DOHH2 (cell line): ENCODE measurements at regions not wholly inside any gene's neighbourhood (a gene's known extent, or its start where the extent isn't known, plus 50 kb on each side); places are given as distances from the start of the nearest gene placed in this dataset.

ENCODE experiments used
- H3F3A ChIP-seq: fragments of 200-600 bp; sonication (generic), shearing (Covaris generic); 2 replicates; pipeline ENCODE4 v1.6.0; 2016; ENCODE audit warnings: antibody characterized with exemption, mild to moderate bottlenecking; ENCODE audit not compliant: control insufficient read depth, insufficient read depth
- H3K27ac ChIP-seq: fragments of 200-600 bp; sonication (generic); 2 replicates; pipeline ENCODE4 v1.5.1; 2014; ENCODE audit warnings: low read depth, mild to moderate bottlenecking, low read length, moderate library complexity
- H3K27me3 ChIP-seq: fragments of 200-600 bp; sonication (generic); 2 replicates; pipeline ENCODE4 v1.6.1; 2014; ENCODE audit warnings: mild to moderate bottlenecking, low read length, mixed read lengths; ENCODE audit not compliant: control insufficient read depth
- H3K36me3 ChIP-seq: fragments of 200-600 bp; sonication (generic); 2 replicates; pipeline ENCODE4 v1.6.1; 2014; ENCODE audit warnings: mild to moderate bottlenecking, low read length, moderate library complexity, mixed read lengths; ENCODE audit not compliant: control insufficient read depth
- H3K4me1 ChIP-seq: fragments of 200-600 bp; sonication (generic); 2 replicates; pipeline ENCODE4 v1.6.1; 2014; ENCODE audit warnings: mild to moderate bottlenecking, low read length, mixed read lengths; ENCODE audit not compliant: control insufficient read depth
- H3K4me2 ChIP-seq: fragments of 200-600 bp; sonication (generic); 2 replicates; pipeline ENCODE4 v1.6.0; 2014; ENCODE audit warnings: mild to moderate bottlenecking, low read length, moderate library complexity
- H3K4me3 ChIP-seq: fragments of 200-600 bp; sonication (generic); 2 replicates; pipeline ENCODE4 v1.5.1; 2014; ENCODE audit warnings: mild to moderate bottlenecking, low read length, mixed read lengths
- H3K79me2 ChIP-seq: fragments of 200-600 bp; sonication (generic); 2 replicates; pipeline ENCODE4 v1.6.1; 2014; ENCODE audit warnings: mild to moderate bottlenecking, low read length, mixed read lengths; ENCODE audit not compliant: control insufficient read depth
- H3K9me2 ChIP-seq: fragments of 200-600 bp; sonication (generic); replicated peaks from 2 replicates; pipeline ENCODE4 v1.6.1; 2014; ENCODE audit warnings: mild to moderate bottlenecking, low read length, mixed read lengths; ENCODE audit not compliant: control insufficient read depth
- H3K9me3 ChIP-seq: fragments of 200-600 bp; sonication (generic); 2 replicates; pipeline ENCODE4 v1.6.1; 2014; ENCODE audit warnings: antibody characterized with exemption, low read length, mixed read lengths; ENCODE audit not compliant: control insufficient read depth, insufficient read depth
- H4K20me1 ChIP-seq: fragments of 200-600 bp; sonication (generic); 2 replicates; pipeline ENCODE4 v1.6.0; 2014; ENCODE audit warnings: low read depth, mild to moderate bottlenecking, antibody characterized with exemption, low read length, moderate library complexity; ENCODE audit not compliant: control insufficient read depth, insufficient read depth
- EZH2phosphoT487 ChIP-seq: fragments of 200-600 bp; sonication (generic); IDR thresholded peaks from 2 replicates; pipeline ENCODE4 v1.6.1; 2017; ENCODE audit warnings: borderline replicate concordance, mild to moderate bottlenecking, antibody characterized with exemption, low read length, moderate library complexity, mixed read lengths
- TF ChIP-seq, protein P1 (sequence below): fragments of 200-600 bp; sonication (generic); IDR thresholded peaks from one replicate; pipeline ENCODE4 v1.5.1; 2014; ENCODE audit warnings: antibody characterized with exemption, mild to moderate bottlenecking, low read depth, low read length; ENCODE audit not compliant: poor library complexity, severe bottlenecking

DNA sequence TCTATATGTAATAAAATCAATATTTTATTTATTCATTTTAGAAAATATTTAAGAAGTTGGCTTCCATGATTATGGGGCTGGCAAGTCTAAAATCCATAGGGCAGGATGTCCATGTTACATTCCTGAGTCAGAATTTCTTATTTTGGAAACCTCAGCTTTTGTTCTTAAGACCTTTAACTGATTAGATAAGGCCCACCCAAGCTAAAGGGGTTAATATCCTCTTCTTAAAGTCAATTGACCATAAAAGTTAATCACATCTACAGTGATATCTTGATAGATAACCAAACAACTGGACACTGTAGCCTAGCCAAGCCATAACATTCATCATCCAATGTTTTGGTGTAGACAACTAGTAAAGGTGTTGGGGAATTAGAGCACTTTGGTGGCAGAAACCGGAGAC, 1035.4 kb upstream of the ZEB2 start:
- TF ChIP-seq, protein P1, sequence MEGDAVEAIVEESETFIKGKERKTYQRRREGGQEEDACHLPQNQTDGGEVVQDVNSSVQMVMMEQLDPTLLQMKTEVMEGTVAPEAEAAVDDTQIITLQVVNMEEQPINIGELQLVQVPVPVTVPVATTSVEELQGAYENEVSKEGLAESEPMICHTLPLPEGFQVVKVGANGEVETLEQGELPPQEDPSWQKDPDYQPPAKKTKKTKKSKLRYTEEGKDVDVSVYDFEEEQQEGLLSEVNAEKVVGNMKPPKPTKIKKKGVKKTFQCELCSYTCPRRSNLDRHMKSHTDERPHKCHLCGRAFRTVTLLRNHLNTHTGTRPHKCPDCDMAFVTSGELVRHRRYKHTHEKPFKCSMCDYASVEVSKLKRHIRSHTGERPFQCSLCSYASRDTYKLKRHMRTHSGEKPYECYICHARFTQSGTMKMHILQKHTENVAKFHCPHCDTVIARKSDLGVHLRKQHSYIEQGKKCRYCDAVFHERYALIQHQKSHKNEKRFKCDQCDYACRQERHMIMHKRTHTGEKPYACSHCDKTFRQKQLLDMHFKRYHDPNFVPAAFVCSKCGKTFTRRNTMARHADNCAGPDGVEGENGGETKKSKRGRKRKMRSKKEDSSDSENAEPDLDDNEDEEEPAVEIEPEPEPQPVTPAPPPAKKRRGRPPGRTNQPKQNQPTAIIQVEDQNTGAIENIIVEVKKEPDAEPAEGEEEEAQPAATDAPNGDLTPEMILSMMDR, result no peak
- TF ChIP-seq EZH2phosphoT487, result no peak
- H3K4me1 ChIP-seq, result no peaks in the 10 kb centered on the region
- H3K27me3 ChIP-seq, result no peaks in the 10 kb centered on the region
- H4K20me1 ChIP-seq, result no peaks in the 10 kb centered on the region
- no peaks in the 10 kb centered on the region for H3F3A ChIP-seq
- H3K9me3 ChIP-seq, result peaks cover 6% of the 10 kb centered on the region; the same call in 1 of the 2 replicates
- H3K9me2 ChIP-seq, result no peaks in the 10 kb centered on the region
- H3K27ac ChIP-seq, result no peak overlapping the region
- H3K4me3 ChIP-seq, result no peak overlapping the region
- no peaks in the 10 kb centered on the region for H3K79me2 ChIP-seq
- H3K36me3 ChIP-seq, result no peaks in the 10 kb centered on the region
- no peak overlapping the region for H3K4me2 ChIP-seq

DNA sequence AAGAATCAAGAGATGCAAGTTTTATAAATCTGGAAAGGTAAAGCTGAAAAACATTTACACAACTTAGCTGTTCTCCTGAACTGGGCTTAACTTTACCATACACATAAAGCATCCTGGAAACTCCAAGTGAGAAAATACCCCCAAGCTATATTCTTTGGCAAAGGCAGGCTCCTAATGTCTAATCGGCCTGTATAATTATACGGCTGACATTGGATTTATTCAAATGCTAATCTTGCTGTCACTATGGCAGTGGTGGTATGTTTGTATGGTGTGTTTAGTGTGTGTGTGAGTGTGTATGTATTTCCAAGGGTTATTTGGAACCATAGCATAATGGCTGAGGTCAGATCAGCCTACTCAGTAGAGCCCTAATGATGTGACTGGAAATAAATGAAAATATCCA, 1031.8 kb upstream of the ZEB2 start:
- Histone ChIP-seq H3K36me3 (no peaks in the 10 kb centered on the region), H3K79me2 (no peaks in the 10 kb centered on the region), H4K20me1 (no peaks in the 10 kb centered on the region), H3F3A (no peaks in the 10 kb centered on the region), H3K4me2 (no peak overlapping the region), H3K9me2 (no peaks in the 10 kb centered on the region), H3K27ac (no peak overlapping the region), H3K27me3 (no peaks in the 10 kb centered on the region), H3K4me3 (no peak overlapping the region), H3K9me3 (0 out of 2 replicates have a peak, but pooled peaks cover 6% of the 10 kb centered on the region), H3K4me1 (no peaks in the 10 kb centered on the region)
- no peak for TF ChIP-seq EZH2phosphoT487
- TF ChIP-seq, protein P1, result no peak

DNA sequence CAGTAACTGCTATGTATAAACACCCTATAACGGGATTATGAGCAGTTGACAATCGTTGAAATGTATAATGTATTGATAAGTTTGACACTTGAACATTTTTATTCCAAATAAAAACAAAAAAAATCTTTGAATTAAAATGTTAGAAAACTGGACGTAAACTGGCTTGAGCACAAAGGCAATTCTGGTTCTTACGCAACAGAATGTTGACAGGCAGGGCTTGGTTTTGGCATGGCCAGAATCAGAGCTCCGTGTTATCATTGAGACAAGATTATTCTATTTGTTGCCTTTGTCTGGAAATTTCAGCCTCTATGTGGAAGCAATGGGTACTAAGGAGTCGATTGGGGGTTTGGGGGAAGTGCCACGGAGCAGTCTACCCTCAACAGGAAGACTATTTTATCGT, 1028.6 kb upstream of the ZEB2 start:
- Histone ChIP-seq H3K36me3 (no peaks in the 10 kb centered on the region), H3K9me3 (peaks cover 10% of the 10 kb centered on the region; the same call in 1 of the 2 replicates), H3K27me3 (no peaks in the 10 kb centered on the region), H4K20me1 (no peaks in the 10 kb centered on the region), H3K9me2 (no peaks in the 10 kb centered on the region), H3K27ac (no peak overlapping the region), H3K4me2 (no peak overlapping the region), H3F3A (no peaks in the 10 kb centered on the region), H3K4me3 (no peak overlapping the region), H3K4me1 (no peaks in the 10 kb centered on the region), H3K79me2 (no peaks in the 10 kb centered on the region)
- TF ChIP-seq, protein P1, result no peak
- no peak for TF ChIP-seq EZH2phosphoT487

DNA sequence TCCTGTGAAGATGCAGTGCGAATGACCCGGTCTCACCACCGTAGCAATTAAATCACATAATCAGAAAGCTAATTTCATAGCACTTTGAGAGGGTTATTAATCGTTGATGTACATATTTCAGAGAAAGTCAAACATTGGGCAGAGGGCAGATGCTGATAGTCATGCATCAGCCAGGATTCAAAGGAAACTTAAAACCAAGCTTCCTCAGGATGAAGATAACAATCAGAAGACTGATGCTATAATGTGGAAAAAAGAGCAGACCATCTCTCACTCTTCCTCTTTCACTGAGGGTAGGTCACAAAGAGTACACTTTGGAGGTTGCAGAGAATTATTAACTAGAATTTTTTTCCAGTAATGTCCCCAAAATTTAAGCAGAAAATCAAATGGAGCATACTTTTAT, 1027.7 kb upstream of the ZEB2 start:
- H3K4me2 ChIP-seq, result no peak overlapping the region
- TF ChIP-seq EZH2phosphoT487, result no peak
- TF ChIP-seq, protein P1, result no peak
- no peaks in the 10 kb centered on the region for H4K20me1 ChIP-seq
- H3K27ac ChIP-seq, result no peak overlapping the region
- no peaks in the 10 kb centered on the region for H3F3A ChIP-seq
- no peak overlapping the region for H3K4me3 ChIP-seq
- peaks cover 10% of the 10 kb centered on the region; the same call in 1 of the 2 replicates for H3K9me3 ChIP-seq
- no peaks in the 10 kb centered on the region for H3K79me2 ChIP-seq
- H3K27me3 ChIP-seq, result no peaks in the 10 kb centered on the region
- H3K36me3 ChIP-seq, result no peaks in the 10 kb centered on the region
- H3K4me1 ChIP-seq, result no peaks in the 10 kb centered on the region
- H3K9me2 ChIP-seq, result no peaks in the 10 kb centered on the region
